SIG-M5 (cell line): ENCODE measurements at regions not wholly inside any gene's neighbourhood (a gene's known extent, or its start where the extent isn't known, plus 50 kb on each side); places are given as distances from the start of the nearest gene placed in this dataset.

Experiments used
- DNase-seq: peaks from one replicate; lab custom pipeline; 2025; lab: John Stamatoyannopoulos, UW

DNA sequence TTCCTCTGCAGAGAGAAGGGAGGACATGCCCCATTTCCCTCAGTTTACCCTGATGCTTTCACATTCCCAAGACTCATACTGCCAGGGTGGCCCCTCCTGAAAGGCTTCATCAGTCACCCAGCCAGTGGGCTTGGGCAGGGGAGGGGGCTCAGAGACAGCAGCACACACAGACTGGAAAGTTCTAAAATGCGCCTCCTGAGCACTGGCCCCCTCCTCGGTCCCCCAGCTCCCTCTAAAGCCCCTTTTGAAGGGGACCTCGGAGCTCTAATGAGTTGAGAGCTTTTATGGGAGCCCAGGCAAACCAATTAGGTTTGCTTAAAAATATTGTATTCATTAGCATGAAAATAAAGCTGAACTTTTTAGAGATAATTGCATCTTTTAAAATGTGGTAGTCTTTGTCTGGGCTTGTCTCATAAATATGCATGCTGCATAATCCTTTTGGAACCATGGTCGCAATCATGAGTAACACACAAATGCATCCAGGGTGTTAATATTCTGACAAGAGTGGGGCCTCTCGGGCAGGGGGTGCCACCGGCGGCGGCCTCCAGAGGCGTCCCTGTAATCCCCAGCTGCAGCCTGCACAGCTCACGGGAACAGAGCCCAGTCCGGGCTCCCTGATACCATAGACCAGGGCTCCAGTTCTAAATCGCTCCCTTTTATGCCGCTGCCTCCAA lies 78.5 kb downstream of the RPLP1 start:
- DNase-seq: no peak

DNA sequence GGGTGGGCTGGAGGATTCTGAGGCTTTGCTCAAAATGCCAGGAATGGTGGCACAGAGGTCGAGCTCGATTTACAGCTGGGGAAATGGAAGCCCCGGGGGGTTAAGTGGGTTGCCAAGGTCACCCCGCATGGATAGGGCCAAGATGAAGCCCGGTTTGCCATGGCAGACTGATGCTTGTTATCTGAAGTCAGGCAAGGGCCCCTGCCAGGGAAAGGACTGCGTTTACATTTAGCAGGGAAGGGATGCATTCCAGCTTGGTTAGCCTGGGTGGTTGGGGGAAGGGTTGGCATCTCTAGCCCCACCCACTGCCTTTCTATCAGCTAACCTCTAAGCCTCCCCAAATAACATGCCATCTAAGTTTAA lies 79.0 kb downstream of the RPLP1 start:
- no peak for DNase-seq

DNA sequence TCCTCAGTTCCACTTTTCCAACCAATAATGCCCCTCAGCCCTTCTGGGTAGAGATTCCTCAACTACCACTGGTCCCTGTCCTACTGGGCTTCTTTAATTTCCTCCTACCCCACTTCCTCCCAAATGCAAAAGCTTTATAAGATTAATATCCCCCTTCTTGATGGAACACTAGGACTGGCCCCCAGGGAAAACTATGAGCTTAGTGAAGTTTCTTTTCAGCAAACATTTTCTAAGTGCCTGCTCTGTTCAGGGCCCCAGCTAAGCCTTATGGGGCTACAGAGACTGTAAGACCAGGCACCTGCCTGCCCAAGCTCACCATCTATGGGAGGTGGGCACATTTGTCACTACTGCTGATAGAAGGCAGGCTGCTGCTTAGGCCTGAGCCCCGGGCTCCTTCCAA lies 79.4 kb downstream of the RPLP1 start:
- no peak for DNase-seq

DNA sequence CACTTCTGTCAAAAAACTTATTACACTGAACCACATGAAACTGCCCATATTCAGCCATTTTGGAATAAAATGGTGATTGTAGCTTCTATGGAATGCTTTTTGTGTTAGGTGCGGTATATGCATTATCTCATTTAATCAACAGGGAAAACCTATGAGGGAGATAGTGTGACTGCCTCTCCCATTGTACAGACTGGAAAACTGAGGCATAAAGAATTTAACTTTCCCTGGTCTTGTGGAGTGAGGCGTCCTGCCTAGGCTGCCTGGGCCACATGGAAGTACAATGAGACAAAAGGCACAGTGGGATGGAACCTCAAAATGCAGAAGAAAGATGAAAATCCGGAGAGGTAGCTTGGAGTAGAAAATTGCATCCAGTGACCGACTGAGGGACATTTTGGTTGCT lies 80.2 kb downstream of the RPLP1 start:
- no peak for DNase-seq

DNA sequence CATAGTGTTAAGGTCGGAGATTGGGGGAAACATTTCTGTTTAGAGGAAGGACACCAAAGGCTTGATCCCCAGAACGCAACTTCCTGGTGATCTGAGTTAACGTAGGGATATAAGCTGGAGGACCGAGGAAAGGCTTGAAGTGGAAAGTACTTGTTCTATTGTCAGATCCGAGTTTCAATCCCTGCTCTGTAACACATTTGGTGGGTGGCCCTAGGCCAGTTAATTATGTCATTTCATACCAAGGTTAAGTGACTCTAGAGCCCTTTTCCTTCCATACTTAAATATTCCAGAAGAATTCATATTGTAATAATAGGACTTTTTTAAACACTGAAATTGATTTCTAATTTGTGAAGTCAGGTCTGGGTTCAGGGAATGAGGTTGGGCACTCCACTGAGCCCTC lies 80.9 kb downstream of the RPLP1 start:
- DNase-seq: no peak

DNA sequence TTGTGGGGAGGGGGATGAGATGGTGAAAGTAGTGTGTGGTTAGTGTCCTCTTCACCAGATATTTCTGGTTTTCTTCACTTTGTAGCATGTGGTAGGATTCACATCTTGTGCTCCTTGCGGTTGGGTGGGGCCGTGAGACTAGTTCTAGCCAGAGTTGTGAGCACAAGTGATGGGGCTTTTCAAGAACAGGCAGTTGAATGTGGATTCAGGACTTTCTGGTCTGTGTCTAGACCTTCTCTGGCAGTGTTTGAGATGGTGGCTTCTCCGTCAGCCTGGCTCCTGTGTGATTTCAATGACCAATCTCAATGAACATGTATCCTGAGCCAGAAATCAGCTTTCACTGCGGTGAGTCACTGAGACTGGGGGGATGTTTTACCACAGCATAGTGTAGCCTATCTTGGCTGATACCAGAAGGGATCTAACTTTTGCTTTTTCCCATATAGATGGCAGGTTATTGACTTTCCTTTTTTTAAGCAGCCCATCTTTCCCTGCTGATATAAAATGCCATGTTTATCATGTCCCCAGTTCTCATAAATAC lies 82.6 kb downstream of the RPLP1 start:
- no peak for DNase-seq

DNA sequence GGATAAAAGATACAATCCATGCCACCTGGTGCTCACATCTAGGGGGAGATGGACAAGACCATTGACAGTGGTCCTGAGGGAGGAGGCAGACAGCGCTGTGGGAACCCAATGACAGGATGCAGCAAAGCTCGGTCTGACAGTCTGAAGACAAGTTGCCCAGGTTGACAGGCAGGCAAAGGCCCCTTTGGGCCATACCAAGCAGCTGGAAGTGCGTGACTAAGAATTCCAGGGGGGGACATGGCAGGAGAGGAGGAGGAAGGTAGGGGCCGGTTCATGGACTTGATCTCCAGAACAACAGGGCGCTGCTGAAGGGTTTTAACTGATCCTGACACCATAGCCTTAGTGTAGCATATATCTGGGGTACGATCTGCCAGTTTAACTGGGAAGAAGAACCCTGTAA lies 83.4 kb downstream of the RPLP1 start:
- DNase-seq: no peak

DNA sequence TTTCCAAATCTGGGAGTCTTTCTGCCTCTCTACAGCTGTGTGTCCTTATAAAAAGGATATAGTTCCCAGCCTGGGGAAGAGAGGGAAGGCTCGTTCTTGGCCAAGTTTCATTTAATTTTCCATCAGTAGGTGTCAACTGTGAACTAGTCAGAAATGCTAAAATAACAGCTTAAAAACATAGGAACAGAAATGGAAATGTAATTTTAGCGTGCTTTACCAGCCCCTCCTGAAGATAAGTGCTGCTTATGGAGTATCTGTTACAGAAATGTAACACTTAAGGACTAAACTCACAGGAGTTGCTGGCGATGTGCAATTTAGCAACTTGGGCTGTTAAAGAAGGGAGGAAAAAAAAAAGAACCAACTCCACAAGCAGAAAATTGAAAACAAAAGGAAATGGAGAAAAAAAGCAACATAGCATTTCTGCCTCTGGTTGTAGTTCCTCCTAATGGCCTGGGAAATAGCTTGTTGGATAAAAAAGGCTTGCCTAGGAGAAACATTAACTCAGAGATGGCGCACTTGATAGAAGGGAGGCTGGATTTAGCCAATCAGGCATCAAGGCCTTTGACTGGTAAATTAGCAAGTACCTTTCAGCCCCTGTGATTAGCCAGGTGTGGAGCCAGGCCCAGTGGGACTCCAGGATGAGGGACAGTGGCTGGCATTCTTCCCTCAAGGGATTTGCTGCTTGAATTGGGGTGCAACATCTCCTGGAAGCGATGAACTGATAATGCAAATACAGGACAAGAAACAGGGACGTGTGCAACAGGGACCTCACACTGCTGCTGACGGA lies 84.3 kb downstream of the RPLP1 start:
- DNase-seq: no peak

DNA sequence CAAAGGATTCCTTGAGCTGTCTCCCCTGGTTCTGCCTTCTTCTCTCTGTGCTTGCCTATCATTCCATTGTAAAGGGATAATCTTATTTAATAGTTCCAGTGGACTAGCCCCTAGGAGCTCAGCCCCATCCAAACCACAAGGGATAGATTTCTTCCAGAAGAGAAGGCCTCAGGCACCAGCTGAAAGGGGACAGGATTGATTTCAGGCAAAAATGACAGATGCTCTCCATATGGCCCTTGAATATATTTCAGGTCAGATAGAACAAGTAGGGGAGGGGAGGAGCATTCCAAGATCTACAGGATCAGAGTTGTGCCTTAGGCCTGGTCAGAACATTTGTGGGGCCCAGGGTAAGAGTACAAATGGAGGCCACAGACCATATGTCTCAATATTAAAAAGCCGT lies 85.3 kb downstream of the RPLP1 start:
- no peak for DNase-seq

DNA sequence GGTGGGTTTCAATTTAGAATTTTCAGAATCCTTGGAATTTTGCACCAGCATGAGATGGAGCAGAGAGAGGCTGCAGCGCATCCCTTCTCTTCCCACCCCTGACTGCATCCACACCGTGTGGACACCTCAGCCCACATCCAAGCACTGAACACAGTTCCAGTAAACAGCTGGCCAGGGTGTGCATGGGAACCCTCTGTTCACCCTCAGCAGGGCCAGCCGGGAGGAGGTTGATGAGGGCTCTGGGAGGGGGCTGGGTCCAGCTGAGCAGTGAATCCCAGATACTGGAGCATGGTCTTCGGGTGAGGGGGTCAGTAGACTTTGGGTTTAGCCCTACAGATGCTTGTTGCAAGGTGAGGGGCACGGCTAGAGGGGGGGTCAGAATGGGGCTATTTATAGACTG lies 85.8 kb downstream of the RPLP1 start:
- no peak for DNase-seq

DNA sequence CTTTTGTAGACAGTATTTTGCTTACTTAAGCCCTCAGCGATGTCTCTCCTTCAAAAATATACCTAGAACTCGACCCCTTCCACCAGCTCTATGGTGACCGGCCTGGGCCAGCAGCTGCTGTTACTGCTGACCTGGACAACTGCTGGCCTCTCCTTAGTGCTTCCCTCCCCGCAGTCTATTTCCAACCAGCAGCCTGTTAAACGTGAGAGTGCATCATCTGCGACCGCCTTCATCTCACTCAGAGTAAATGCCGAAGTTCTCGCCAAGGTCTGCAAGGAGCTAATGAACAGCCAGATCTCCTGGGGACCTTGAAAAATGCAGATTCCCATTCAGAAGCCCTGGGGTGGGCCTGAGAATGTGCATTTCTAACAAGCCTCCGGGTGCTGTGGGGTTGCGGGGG lies 86.7 kb downstream of the RPLP1 start:
- no peak for DNase-seq

DNA sequence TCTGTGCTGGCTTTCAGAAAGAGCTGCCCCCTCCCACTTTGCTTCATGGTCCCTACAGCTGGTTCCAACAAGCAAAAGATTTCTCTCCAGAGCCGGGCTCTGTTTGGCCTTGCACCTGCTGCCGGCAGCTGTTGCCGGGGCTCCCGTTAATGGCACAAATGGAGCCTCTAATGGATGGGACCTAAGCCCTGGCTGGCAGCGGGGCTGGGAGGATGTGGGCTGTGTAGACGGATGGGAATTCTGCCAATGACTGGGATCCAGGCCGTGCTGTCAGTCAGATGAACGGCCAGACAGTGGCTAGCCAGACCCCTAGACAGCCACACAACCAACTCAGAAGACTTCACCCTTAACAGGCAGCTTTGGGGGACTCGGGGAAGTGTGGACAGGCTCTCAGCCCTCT lies 88.0 kb downstream of the RPLP1 start:
- DNase-seq: no peak

DNA sequence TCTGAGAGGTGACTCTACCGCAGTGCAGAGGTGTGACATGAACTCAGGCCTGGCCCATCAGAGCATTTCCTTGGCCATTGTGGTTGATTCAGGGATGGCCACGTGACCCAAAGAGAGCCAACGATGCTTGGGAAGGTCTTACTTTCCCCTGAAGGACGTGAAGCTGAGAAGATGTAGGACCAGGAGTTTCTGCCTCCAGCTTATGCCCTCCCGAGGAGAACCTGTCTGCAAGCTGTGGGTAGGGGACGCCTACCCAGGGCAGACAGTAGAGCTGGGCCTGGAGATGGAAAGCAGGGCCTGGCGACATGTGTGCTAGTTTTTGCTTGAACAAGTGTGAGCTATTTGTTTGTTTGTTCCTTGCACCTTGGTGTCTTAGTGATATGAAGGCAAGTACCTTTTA lies 89.4 kb downstream of the RPLP1 start:
- DNase-seq: no peak

DNA sequence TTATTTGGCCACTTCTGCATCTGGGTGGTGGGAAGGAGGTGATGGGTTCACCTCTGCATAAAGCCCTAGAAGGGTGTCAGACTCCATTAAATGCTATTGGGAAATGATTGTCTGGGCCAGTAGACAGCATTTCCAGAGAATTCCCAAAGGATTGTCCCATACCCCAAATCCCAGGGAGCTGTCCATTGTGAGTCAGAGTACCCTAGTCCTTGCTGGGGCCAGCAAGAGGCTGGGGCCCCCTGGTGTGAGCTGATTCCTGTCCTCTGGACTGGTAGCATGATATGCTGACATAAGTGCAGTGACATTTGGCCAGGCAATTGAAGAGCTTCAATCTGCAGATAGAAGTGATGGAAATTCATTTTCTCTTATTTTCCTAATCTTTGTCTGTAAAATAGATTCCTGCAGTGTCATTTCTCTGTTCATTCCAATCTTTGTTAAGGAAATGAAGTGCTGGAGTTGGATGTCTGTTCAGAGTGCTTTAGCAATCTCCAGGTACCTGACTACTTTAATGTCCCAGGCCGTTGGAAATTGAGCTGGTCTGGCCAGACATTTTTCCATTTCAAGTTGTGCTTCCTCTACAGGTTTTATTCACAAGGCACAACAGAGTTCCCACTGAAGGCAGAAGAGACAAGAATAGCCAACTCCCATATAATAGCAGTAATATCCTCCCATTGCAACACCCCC lies 91.2 kb downstream of the RPLP1 start:
- no peak for DNase-seq

DNA sequence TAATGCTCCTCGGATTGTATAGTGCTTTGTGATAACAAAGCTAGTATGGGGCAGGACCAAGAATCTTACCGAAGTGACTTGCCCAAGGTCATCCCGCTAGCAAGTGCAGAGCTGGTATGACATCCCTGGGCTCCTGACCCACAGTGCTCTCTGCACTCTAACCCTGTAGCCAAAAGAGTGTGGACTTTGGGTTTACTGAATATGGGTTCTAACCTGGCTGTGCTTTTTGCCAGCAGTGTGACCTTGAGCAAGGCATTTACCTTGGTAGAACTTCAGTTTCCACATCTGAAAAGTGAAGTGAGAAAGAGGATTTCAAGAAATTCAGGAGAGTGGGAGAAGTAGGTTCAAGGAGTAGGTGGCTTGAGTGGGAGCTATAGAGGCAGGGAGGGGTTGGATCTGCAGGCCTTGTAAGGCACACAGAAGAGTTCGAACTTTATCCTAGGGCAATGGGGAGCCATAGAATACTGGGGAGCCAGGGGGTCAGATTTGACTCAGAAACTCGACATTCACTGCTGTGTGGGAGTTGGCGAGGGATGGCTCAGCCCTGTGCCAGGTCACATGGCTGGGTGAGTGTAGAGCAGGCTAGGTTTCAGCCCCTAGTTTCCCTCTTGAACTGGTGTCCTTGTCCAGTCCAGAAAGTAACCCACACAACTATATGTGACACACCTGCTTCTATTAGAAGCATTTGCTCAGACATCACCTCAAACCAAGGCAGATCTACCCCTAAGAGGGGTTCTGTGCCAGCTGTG lies 91.9 kb downstream of the RPLP1 start:
- DNase-seq: no peak

DNA sequence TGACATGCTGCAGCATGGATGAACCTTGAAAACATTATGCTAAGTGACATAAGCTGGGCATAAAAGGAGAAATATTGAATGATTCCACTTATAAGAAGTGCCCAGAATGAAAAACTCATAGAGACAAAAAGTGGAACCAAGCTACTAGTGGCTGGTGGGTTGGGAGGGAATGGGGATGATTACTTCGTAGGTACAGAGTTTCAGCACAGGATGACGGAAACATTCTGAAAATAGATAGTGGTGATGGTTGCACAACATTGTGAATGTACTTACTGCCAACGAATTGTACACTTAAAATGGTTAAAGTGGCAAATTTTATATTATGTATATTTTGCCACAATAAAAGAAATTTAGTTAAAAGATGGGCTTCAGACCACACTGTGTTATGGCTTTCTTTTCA lies 93.6 kb downstream of the RPLP1 start:
- DNase-seq: no peak

DNA sequence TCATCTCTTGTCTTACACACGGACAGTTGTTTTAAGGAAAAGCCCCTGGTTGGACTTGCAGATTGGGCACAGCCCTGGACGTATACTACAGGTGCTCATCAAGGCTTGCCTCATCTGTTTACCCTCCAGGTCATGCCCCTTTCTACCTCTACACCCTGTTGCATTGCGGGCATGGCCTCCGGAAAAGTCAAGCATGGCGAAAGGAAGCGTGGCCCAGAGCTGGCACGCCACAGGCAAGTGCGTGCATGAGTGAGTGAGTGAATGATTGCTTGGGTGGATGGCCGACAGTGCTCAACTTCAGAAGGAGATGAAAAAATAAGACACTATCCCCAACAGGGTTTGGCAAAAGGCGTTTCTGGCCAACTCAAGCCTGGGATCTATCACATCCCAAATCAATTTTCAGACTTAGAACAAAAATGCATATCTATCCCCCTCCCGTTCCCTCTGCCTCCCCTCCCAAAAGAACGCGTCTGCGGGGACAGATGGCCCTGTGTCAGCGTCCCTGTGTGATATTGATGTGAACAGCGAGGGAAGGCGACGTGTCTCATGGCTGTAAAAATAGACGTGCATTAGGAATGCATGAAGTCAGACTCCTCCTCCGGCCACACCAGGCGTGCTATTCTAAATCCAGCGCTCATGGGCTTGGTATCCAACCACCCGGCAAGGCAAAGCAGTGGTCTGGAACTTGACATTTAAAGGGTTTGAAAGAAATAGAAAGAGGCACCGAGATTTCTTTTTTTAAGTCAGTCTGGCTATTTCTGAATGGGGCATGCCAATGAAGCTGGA lies 96.0 kb downstream of the RPLP1 start:
- no peak for DNase-seq

DNA sequence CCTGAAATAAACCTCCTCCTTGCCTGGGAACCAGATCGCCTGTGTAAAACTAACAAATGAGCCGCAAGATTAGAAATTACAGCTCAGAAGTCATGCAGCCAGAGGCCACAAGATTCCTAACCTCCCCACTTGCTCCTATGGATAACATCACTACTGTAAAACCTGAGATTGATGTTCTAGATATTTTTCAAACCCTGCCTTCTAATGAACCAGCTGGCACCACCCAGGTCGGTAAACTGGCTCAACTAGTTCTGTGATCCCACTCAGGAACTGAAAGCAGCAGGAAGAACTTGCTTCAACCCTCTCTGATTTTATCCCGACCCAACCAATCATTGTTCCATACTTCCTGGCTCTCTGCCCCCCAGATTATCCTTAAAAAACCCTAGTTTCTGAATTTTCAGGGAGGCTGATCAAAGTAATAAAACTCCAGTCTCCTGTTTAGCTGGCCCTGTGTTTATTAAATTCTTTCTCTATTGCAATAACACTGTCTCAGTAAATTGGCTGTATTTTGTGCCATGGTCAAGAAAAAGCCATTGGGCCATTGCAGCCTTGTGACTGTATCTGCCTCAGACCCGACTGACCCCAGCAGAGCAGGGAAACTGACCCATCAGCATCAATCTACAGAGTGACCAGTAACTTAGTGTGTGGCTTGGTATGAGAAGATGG lies 98.9 kb downstream of the RPLP1 start:
- DNase-seq: no peak

DNA sequence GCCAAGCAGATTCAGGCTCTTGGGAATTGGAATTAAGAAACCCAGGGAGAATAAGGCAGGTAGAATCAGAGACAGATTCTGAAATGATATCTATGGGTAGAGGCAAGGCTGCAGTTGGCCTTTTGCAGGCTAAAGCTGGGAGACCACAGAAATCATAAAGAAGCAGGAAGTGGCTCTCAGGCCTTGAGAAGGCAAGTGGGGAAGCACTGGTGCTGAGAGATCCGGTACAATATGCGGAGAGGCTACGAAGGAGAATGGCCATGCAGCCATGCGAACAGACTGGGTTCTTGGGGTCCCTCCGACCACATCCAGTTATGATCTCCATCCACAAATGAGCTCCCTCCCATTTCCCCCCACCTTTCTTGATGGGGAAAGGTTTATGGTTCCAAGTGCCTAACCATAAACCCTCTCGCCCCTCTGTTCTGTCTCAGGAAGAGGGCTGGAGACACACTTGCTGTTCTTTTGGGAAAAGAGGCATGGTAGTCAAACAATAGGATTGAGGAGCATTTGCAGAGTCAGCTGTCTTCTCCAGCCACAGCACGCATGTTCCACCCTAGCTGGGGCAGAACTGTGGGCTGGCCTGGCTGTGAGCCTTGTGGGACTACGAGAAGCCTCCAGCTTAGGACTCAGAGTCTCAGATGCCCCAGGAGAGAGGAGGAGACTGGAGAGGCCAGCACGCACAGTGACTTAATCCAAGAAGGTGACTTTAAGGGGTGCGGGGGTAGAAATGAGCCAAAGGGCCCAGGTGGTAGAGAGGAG lies 99.6 kb downstream of the RPLP1 start:
- no peak for DNase-seq

DNA sequence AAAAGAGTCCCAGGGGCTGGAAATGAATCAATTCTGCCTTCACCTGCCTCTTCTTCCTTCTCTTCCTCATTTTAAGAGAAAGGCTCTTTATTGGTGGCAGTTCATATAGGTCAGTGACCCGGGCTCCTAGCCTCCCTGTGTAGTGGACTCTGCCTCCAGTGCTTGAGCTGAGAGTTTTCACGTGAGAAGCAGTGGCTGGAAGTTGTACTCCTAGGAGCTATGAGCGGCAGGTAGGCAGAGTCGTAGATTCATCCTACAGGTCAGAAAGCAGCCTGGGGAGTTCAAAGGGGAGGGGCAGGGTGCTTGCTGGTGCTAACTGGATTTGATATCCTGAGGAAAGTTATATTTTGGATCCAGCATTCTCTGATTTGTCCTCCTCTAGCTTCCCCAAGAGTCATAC lies 101.1 kb downstream of the RPLP1 start:
- no peak for DNase-seq
